ENCODE measurements at regions not wholly inside any gene's neighbourhood (a gene's known extent, or its start where the extent isn't known, plus 50 kb on each side); places are given as distances from the start of the nearest gene placed in this dataset.

DNA sequence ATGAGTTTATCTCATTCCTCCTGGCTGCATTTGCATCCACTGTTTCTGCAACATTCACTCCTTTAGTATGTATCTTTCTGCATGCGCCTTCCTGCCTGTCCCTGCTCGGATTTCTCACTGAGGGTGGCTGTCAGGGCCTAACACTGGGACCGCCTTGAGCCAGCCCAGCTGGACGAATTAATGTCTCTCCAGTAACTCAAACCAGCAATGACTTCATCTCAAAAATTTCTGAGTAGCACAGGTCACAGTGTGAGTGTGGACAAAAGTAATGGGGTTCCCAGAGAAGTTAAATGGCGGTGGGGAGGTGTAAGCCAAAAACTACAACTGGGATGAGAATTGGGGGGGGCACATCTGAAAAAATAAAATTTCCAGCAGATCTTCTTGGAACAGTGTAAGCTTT, 444.0 kb upstream of the MGMT start:
- DNase-seq (ENCODE audit: low spot score): no peak
- in situ Hi-C loops (cut with MboI; ENCODE audit: low pct_unique_long_range_greater_than_20kb, low sequenced_read_pairs, unreplicated experiment): no loop called here

DNA sequence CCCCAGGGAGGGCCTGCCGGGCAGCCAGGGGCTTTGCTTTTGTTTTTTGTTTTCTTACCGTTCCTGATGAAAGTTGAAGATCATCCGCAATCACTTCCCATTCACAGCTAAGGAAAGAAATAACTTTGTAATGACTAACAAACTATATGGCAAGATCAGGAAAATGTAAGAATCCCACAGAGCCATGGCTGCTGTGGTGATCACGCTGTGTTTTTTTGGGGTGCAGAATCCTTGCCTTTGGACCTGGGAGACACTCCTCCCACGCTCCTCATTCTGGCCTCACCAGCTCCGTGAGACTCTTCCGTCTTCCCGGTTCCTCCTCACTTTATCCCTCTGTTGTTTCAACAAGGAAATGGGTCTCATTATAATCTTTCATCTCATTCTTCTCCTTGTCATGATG, 443.0 kb upstream of the MGMT start:
- DNase-seq (ENCODE audit: low spot score): no peak
- TF ChIP-seq, protein P1, sequence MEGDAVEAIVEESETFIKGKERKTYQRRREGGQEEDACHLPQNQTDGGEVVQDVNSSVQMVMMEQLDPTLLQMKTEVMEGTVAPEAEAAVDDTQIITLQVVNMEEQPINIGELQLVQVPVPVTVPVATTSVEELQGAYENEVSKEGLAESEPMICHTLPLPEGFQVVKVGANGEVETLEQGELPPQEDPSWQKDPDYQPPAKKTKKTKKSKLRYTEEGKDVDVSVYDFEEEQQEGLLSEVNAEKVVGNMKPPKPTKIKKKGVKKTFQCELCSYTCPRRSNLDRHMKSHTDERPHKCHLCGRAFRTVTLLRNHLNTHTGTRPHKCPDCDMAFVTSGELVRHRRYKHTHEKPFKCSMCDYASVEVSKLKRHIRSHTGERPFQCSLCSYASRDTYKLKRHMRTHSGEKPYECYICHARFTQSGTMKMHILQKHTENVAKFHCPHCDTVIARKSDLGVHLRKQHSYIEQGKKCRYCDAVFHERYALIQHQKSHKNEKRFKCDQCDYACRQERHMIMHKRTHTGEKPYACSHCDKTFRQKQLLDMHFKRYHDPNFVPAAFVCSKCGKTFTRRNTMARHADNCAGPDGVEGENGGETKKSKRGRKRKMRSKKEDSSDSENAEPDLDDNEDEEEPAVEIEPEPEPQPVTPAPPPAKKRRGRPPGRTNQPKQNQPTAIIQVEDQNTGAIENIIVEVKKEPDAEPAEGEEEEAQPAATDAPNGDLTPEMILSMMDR (IDR thresholded peaks at IDR 0.05; ENCODE audit: extremely low read depth, insufficient read depth, missing control alignments): no peak
- in situ Hi-C loops (cut with MboI; ENCODE audit: low pct_unique_long_range_greater_than_20kb, low sequenced_read_pairs, unreplicated experiment): no loop called here

More for the DNA sequence above, 444.0 kb upstream of the MGMT start:
- TF ChIP-seq, protein P1 (IDR thresholded peaks at IDR 0.05; ENCODE audit: extremely low read depth, insufficient read depth, missing control alignments): no peak

DNA sequence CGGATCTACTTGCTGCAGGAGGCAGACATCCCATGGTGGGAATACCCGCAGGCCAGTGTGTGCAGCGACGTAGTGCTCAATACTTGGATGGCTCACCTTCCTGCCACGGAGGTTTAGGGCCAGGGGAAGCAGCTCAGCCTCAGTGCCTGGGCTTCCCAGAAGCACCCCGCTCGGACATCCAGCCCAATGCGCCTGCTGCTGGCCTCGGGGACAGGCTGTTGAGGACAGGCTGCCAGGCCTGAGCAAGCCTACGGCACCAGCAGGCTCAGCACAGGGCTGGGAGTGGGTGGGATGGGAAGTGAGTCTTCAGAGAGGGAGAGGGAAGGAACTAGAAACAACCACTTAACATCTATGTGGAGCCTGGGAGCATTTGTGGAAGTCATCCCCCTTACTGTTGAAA, 441.3 kb upstream of the MGMT start:
- in situ Hi-C loops (cut with MboI; ENCODE audit: low pct_unique_long_range_greater_than_20kb, low sequenced_read_pairs, unreplicated experiment): no loop called here
- no peak for DNase-seq (ENCODE audit: low spot score)
- TF ChIP-seq, protein P1 (IDR thresholded peaks at IDR 0.05; ENCODE audit: extremely low read depth, insufficient read depth, missing control alignments): no peak

DNA sequence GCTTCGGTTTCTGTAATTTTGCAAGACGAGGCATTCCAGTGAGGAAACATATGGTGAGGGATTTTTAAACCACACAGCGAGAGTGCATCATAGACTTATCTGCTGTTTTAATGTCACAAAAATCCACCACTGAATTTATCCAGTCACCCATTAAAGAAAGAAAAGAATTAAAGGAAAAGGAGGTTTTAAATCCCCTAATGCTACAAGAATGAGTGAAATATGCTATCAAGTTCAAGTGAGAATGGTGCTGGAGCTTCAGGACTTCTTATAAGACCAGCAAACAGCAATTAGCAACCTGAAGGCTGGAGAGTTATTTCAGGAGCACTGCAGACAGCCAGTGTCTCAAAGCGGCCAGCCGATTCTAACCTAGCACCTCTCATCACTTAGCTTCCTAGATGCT, 439.1 kb upstream of the MGMT start:
- TF ChIP-seq, protein P1 (IDR thresholded peaks at IDR 0.05; ENCODE audit: extremely low read depth, insufficient read depth, missing control alignments): no peak
- DNase-seq (ENCODE audit: low spot score): no peak
- in situ Hi-C loops (cut with MboI; ENCODE audit: low pct_unique_long_range_greater_than_20kb, low sequenced_read_pairs, unreplicated experiment): no loop called here

GRCh38 chr10:129028451-129028850, 438.6 kb upstream of the MGMT start:
- TF ChIP-seq, protein P1 (IDR thresholded peaks at IDR 0.05; ENCODE audit: extremely low read depth, insufficient read depth, missing control alignments): no peak
- no peak for DNase-seq (ENCODE audit: low spot score)
- in situ Hi-C loops (cut with MboI; ENCODE audit: low pct_unique_long_range_greater_than_20kb, low sequenced_read_pairs, unreplicated experiment): no loop called here

DNA sequence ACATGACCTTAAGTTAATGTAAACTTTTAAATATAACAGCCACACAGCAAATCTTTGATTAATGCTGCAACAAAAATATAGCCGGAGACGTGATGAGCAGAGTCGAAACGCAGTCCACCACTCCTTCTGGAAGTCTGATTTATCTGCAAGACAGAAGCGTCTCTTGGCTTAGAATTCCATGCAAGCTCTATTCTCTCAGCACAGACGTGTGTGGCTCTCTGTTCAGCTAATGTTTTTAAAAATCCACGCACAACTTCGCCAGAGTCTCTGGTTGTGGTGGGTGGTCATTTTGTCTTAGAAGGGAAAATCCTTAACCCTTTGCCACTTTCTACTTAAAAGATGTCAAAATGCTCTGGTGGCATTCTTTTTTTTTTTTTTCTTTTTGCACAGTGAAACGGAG, 438.0 kb upstream of the MGMT start:
- in situ Hi-C loops (cut with MboI; ENCODE audit: low pct_unique_long_range_greater_than_20kb, low sequenced_read_pairs, unreplicated experiment): no loop called here
- DNase-seq (ENCODE audit: low spot score): no peak

More for the DNA sequence above, 438.0 kb upstream of the MGMT start:
- TF ChIP-seq, protein P1 (IDR thresholded peaks at IDR 0.05; ENCODE audit: extremely low read depth, insufficient read depth, missing control alignments): no peak
